GM12872 (cell line): ENCODE measurements at regions not wholly inside any gene's neighbourhood (a gene's known extent, or its start where the extent isn't known, plus 50 kb on each side); places are given as distances from the start of the nearest gene placed in this dataset.

ENCODE experiments used
- CTCF ChIP-seq: IDR thresholded peaks from 3 replicates; pipeline ENCODE4 v1.5.1; 2011; ENCODE audit warnings: low read depth, mild to moderate bottlenecking, low read length, moderate library complexity; ENCODE audit not compliant: insufficient read depth

GRCh38 chr5:68147659-68148058, 67.9 kb upstream of the PIK3R1 start:
- TF ChIP-seq CTCF, result no peak

- no peak for TF ChIP-seq CTCF
These were observed 74.1 kb upstream of the PIK3R1 start for GRCh38 chr5:68141494-68141893.

- no peak for TF ChIP-seq CTCF
These were observed 74.8 kb upstream of the PIK3R1 start for GRCh38 chr5:68140763-68141162.

- TF ChIP-seq CTCF, result no peak
These were observed 75.7 kb upstream of the PIK3R1 start for GRCh38 chr5:68139611-68140441.

- TF ChIP-seq CTCF, result no peak
These were observed 77.9 kb upstream of the PIK3R1 start for GRCh38 chr5:68137511-68138140.

GRCh38 chr5:68134669-68135313, 80.8 kb upstream of the PIK3R1 start:
- TF ChIP-seq CTCF, result no peak

- TF ChIP-seq CTCF, result no peak
These were observed 81.4 kb upstream of the PIK3R1 start for GRCh38 chr5:68134033-68134668.
